SK-N-SH (cell line): ENCODE measurements at regions not wholly inside any gene's neighbourhood (a gene's known extent, or its start where the extent isn't known, plus 50 kb on each side); places are given as distances from the start of the nearest gene placed in this dataset.

Experiments
- CTCF ChIA-PET: fragments of 300-600, 350-600 bp; formaldehyde crosslinking; extraction: SDS; loops from one replicate; lab custom pipeline; 2021; lab: Yijun Ruan, JAX
- POLR2A ChIA-PET: fragments of 350-600 bp; sonication (Branson Sonifier 250); formaldehyde crosslinking; extraction: SDS; loops from one replicate; lab custom pipeline; 2020; ENCODE audit warnings: antibody characterized with exemption, inconsistent platforms; lab: Yijun Ruan, JAX
- DNase-seq: peaks from one replicate; pipeline ENCODE4 v3.0.0; 2012
- H2AFZ ChIP-seq: fragments of 200-600 bp; sonication (generic); 2 replicates; pipeline ENCODE4 v1.8.1; 2016; ENCODE audit warnings: antibody characterized with exemption, mild to moderate bottlenecking, low read depth
- H3F3A ChIP-seq: fragments of 200-600 bp; sonication (generic); replicated peaks from 2 replicates; pipeline ENCODE3; 2016; ENCODE audit warnings: antibody characterized with exemption, mild to moderate bottlenecking; ENCODE audit not compliant: insufficient read depth
- H3K27ac ChIP-seq, 2 experiments: fragments of 200-500 bp in 1 of 2; fragments of 200-600 bp in 1 of 2; sonication (Bioruptor generic) in 1 of 2; sonication (generic), shearing (Covaris generic) in 1 of 2; 2 replicates each; pipeline versions ENCODE4 v1.5.1 to v1.6.1; 2014 to 2016; ENCODE audit warnings: low read depth in 2 of 2, inconsistent platforms in 1 of 2, low read length in 1 of 2, mild to moderate bottlenecking in 1 of 2, mixed read lengths in 1 of 2
- H3K27me3 ChIP-seq: fragments of 200-600 bp; sonication (generic), shearing (Covaris generic); 2 replicates; pipeline ENCODE4 v1.6.1; 2016; ENCODE audit warnings: mixed run types; ENCODE audit not compliant: insufficient read depth
- H3K36me3 ChIP-seq, 2 experiments: fragments of 200-500 bp in 1 of 2; fragments of 200-600 bp in 1 of 2; sonication (Bioruptor generic) in 1 of 2; sonication (generic) in 1 of 2; replicated peaks in 1 of 2; 2 replicates each; pipeline versions ENCODE3 to v1.5.1; 2014 to 2016; ENCODE audit warnings: low read length in 1 of 2, mild to moderate bottlenecking in 1 of 2; ENCODE audit not compliant: insufficient read depth in 2 of 2, control insufficient read depth in 1 of 2
- H3K4me1 ChIP-seq, 2 experiments: fragments of 200-500 bp in 1 of 2; fragments of 200-600 bp in 1 of 2; sonication (Bioruptor generic) in 1 of 2; sonication (generic), shearing (Covaris generic) in 1 of 2; 2 replicates each; pipeline versions ENCODE4 v1.5.1 to v1.6.1; 2014 to 2016; ENCODE audit warnings: low read depth in 1 of 2, low read length in 1 of 2, mixed run types in 1 of 2; ENCODE audit not compliant: insufficient read depth in 2 of 2, control insufficient read depth in 1 of 2
- H3K4me2 ChIP-seq: fragments of 200-600 bp; sonication (generic), shearing (Covaris generic); 2 replicates; pipeline ENCODE4 v1.6.1; 2017; ENCODE audit warnings: mixed run types
- H3K4me3 ChIP-seq, 2 experiments: fragments of 200-500 bp in 1 of 2; fragments of 200-600 bp in 1 of 2; sonication (Bioruptor generic) in 1 of 2; sonication (generic), shearing (Covaris generic) in 1 of 2; 2 replicates each; pipeline versions ENCODE4 v1.5.1 to v1.8.1; 2014 to 2016; ENCODE audit warnings: low read depth in 2 of 2, inconsistent platforms in 1 of 2, low read length in 1 of 2, mild to moderate bottlenecking in 1 of 2, mixed read lengths in 1 of 2, moderate library complexity in 1 of 2
- H3K79me2 ChIP-seq: fragments of 200-600 bp; sonication (generic); 2 replicates; pipeline ENCODE4 v1.8.1; 2017; ENCODE audit warnings: mild to moderate bottlenecking; ENCODE audit not compliant: insufficient read depth
- H3K9ac ChIP-seq: fragments of 200-600 bp; sonication (generic); 2 replicates; pipeline ENCODE4 v1.6.1; 2017; ENCODE audit warnings: mixed run types
- H3K9me2 ChIP-seq: fragments of 200-600 bp; sonication (generic); 2 replicates; pipeline ENCODE4 v1.6.1; 2017; ENCODE audit warnings: mixed run types
- H3K9me3 ChIP-seq: fragments of 200-600 bp; sonication (generic); 2 replicates; pipeline ENCODE4 v1.6.1; 2017; ENCODE audit warnings: mixed run types, mild to moderate bottlenecking, moderate library complexity
- H4K20me1 ChIP-seq: fragments of 200-600 bp; sonication (generic); 2 replicates; pipeline ENCODE4 v1.6.1; 2017; ENCODE audit warnings: mild to moderate bottlenecking, mixed run types; ENCODE audit not compliant: insufficient read depth
- CHD2 ChIP-seq: fragments of 150-350 bp; IDR thresholded peaks from 2 replicates; pipeline ENCODE4 v1.6.1; 2018; ENCODE audit warnings: low read length; ENCODE audit not compliant: partially characterized antibody
- ELF1 ChIP-seq: IDR thresholded peaks from 2 replicates; pipeline ENCODE4 v1.4.0; 2012
- EZH2phosphoT487 ChIP-seq: fragments of 200-600 bp; sonication (generic); IDR thresholded peaks from 2 replicates; pipeline ENCODE4 v1.6.1; 2017; ENCODE audit warnings: low read depth, mixed run types, mild to moderate bottlenecking, antibody characterized with exemption, moderate library complexity, borderline replicate concordance
- FOXJ3 ChIP-seq: sonication (generic); formaldehyde crosslinking; IDR thresholded peaks from 2 replicates; pipeline ENCODE4 v1.5.1; 2020; ENCODE audit warnings: mild to moderate bottlenecking, missing genetic modification reagents
- JUND ChIP-seq: IDR thresholded peaks from 2 replicates; pipeline ENCODE4 v1.4.0; 2012
- MAX ChIP-seq: IDR thresholded peaks from 2 replicates; pipeline ENCODE4 v1.4.0; 2012; ENCODE audit warnings: low read depth
- MXI1 ChIP-seq: IDR thresholded peaks from 2 replicates; pipeline ENCODE4 v1.6.1; 2012; ENCODE audit warnings: mild to moderate bottlenecking, low read depth, low read length, improper control_type of control experiment
- NRF1 ChIP-seq: IDR thresholded peaks from 2 replicates; pipeline ENCODE4 v1.6.1; 2012; ENCODE audit warnings: low read depth, mild to moderate bottlenecking, low read length
- POLR2AphosphoS5 ChIP-seq: IDR thresholded peaks from 2 replicates; pipeline ENCODE4 v1.6.1; 2012; ENCODE audit warnings: low read depth, low read length
- RAD21 ChIP-seq: IDR thresholded peaks from 2 replicates; pipeline ENCODE4 v1.6.1; 2012; ENCODE audit warnings: mild to moderate bottlenecking, low read length
- RCOR1 ChIP-seq: fragments of 150-350 bp; IDR thresholded peaks from 2 replicates; pipeline ENCODE4 v1.6.1; 2017; ENCODE audit warnings: antibody characterized with exemption, low read length
- REST ChIP-seq: IDR thresholded peaks from 2 replicates; pipeline ENCODE4 v1.6.1; 2012; ENCODE audit warnings: mild to moderate bottlenecking, low read depth, low read length, moderate library complexity
- RFX5 ChIP-seq: IDR thresholded peaks from 2 replicates; pipeline ENCODE4 v1.6.1; 2012; ENCODE audit warnings: mild to moderate bottlenecking, improper control_type of control experiment, low read length
- RXRA ChIP-seq: IDR thresholded peaks from 2 replicates; pipeline ENCODE4 v1.4.0; 2012; ENCODE audit warnings: low read depth, mild to moderate bottlenecking, borderline replicate concordance
- SIN3A ChIP-seq: IDR thresholded peaks from 2 replicates; pipeline ENCODE4 v1.6.1; 2012; ENCODE audit warnings: low read depth, mild to moderate bottlenecking, low read length, moderate library complexity, borderline replicate concordance
- SMC3 ChIP-seq: IDR thresholded peaks from 2 replicates; pipeline ENCODE4 v1.6.1; 2012; ENCODE audit warnings: low read depth, low read length, improper control_type of control experiment
- USF1 ChIP-seq: IDR thresholded peaks from 2 replicates; pipeline ENCODE4 v1.4.0; 2012; ENCODE audit warnings: low read depth, borderline replicate concordance
- WGBS: methylation state at CpG from one replicate; pipeline ENCODE4 v1.1.6; 2017; ENCODE audit warnings: low lambda C conversion rate; 5-methylcytosine and 5-hydroxymethylcytosine counted together

- H3K4me1 ChIP-seq: no peaks in the 10 kb centered on the region
- no peaks in the 10 kb centered on the region for H3F3A ChIP-seq
- no peaks in the 10 kb centered on the region for H3K36me3 ChIP-seq
- no peak overlapping the region for H3K9ac ChIP-seq
- no peak for DNase-seq
- H3K79me2 ChIP-seq: no peaks in the 10 kb centered on the region
- H2AFZ ChIP-seq: peak overlapping the region; percentile 39; the same call in 1 of the 2 replicates
- no peaks in the 10 kb centered on the region for H3K27me3 ChIP-seq
- peaks cover 6% of the 10 kb centered on the region; the same call in 1 of the 2 replicates for H3K9me3 ChIP-seq
- ChIA-PET POLR2A (no interaction called here), CTCF (no interaction called here)
- H4K20me1 ChIP-seq: no peaks in the 10 kb centered on the region
- H3K4me3 ChIP-seq: no peak overlapping the region
- TF ChIP-seq EZH2phosphoT487: no peak
- TF ChIP-seq RCOR1: no peak
- H3K4me2 ChIP-seq: no peak overlapping the region
- no peak overlapping the region for H3K27ac ChIP-seq
- H3K9me2 ChIP-seq: no peaks in the 10 kb centered on the region; the same call in 1 of the 2 replicates
Measured at GRCh38 chr16:64596196-64596595, 525.7 kb downstream of the CDH11 start.

DNA sequence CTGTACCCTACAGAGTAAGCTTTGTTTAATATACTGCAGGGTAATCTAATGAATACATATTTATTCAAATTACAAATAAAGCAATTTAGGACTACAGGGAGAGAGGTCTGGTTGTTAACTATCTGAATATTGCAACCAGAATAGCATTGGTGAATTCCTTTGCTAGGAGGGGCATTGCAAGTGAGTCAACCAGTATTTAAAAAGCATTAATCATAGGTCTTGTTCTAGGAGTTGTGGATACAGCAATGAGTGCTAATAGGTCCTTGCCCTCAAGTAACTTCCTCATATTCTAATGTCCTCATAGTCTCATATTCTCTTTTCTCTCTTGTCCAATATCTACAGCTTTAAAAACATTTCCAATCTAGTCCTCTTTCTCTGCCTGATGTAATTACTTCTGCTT, 531.4 kb downstream of the CDH11 start:
- Histone ChIP-seq H3K36me3 (no peaks in the 10 kb centered on the region), H4K20me1 (no peaks in the 10 kb centered on the region), H3K9ac (no peak overlapping the region), H3K27me3 (no peaks in the 10 kb centered on the region), H3K4me3 (no peak overlapping the region), H3K4me2 (no peak overlapping the region), H3K4me1 (peaks cover 0 to 4% of the 10 kb centered on the region in 2 experiments; a peak in 2 of 4 replicates), H3F3A (peaks cover 18% of the 10 kb centered on the region), H3K9me2 (no peaks in the 10 kb centered on the region), H3K79me2 (no peaks in the 10 kb centered on the region), H3K9me3 (peaks cover 25% of the 10 kb centered on the region), H3K27ac (peak overlapping the region; percentile 16 to 56; a peak in 3 of 4 replicates), H2AFZ (no peak overlapping the region)
- no peak for TF ChIP-seq SIN3A
- no peak for TF ChIP-seq EZH2phosphoT487
- TF ChIP-seq MXI1: no peak
- TF ChIP-seq USF1: no peak
- TF ChIP-seq NRF1: no peak
- TF ChIP-seq RCOR1: no peak
- TF ChIP-seq ELF1: no peak
- TF ChIP-seq RFX5: no peak
- CTCF ChIA-PET: no interaction called here
- POLR2A ChIA-PET: interaction anchor here (0.6 kb wide), 1 partner anchor 576 kb away, joined by 3 read pairs; no protein-coding TSS in a partner anchor
- DNase-seq: no peak

- WGBS: 56% methylated on average over 5 of the region's 5 CpGs
- Histone ChIP-seq H3F3A (peaks cover 18% of the 10 kb centered on the region), H2AFZ (peak overlapping the region; percentile 37; the same call in 1 of the 2 replicates), H3K27me3 (no peaks in the 10 kb centered on the region), H3K9ac (no peak overlapping the region), H3K9me3 (peaks cover 25% of the 10 kb centered on the region), H4K20me1 (no peaks in the 10 kb centered on the region), H3K27ac (peak overlapping the region in 1 of 2 experiments; percentile 56; a peak in 3 of 4 replicates), H3K4me2 (no peak overlapping the region), H3K9me2 (no peaks in the 10 kb centered on the region), H3K4me1 (peaks cover 0 to 4% of the 10 kb centered on the region in 2 experiments; a peak in 2 of 4 replicates), H3K4me3 (no peak overlapping the region), H3K79me2 (no peaks in the 10 kb centered on the region), H3K36me3 (no peaks in the 10 kb centered on the region)
- ChIA-PET POLR2A (no interaction called here), CTCF (no interaction called here)
- DNase-seq: no peak
- TF ChIP-seq FOXJ3 (no peak), CHD2 (no peak), SMC3 (no peak), POLR2AphosphoS5 (no peak), RXRA (no peak), RAD21 (no peak), RCOR1 (no peak), MAX (no peak), USF1 (no peak), JUND (no peak), REST (no peak)
Measured at GRCh38 chr16:64589836-64590235, 532.0 kb downstream of the CDH11 start.
